Spleen (tissue), 11 donors: ENCODE measurements at regions not wholly inside any gene's neighbourhood (a gene's known extent, or its start where the extent isn't known, plus 50 kb on each side); places are given as distances from the start of the nearest gene placed in this dataset.

ENCODE experiments used
- DNase-seq: peaks from one replicate; pipeline ENCODE4 v3.0.0-alpha.2; 2020
- H3K27ac ChIP-seq, 8 donors: fragments of 200-600 bp; sonication (generic) in 7 of 8; 1 replicate in 4 of 8; 2 replicates in 4 of 8; pipeline versions ENCODE4 v1.5.0 to v1.8.0; 2016 to 2021; ENCODE audit warnings: inconsistent platforms in 4 of 8, mild to moderate bottlenecking in 4 of 8, moderate library complexity in 1 of 8
- H3K27me3 ChIP-seq, 7 donors: fragments of 200-600 bp; sonication (generic) in 6 of 7; replicated peaks in 1 of 7; 1 replicate in 4 of 7; 2 replicates in 3 of 7; pipeline versions ENCODE4 v1.5.0 to v1.8.0; 2016 to 2021; ENCODE audit warnings: inconsistent platforms in 3 of 7, mild to moderate bottlenecking in 1 of 7
- H3K36me3 ChIP-seq, 6 donors: fragments of 200-600 bp; sonication (generic) in 5 of 6; 1 replicate in 4 of 6; 2 replicates in 2 of 6; pipeline versions ENCODE4 v1.5.0 to v1.8.0; 2016 to 2021; ENCODE audit warnings: inconsistent platforms in 2 of 6
- H3K4me1 ChIP-seq, 6 donors: fragments of 200-600 bp; sonication (generic) in 5 of 6; 1 replicate in 3 of 6; 2 replicates in 3 of 6; pipeline versions ENCODE4 v1.5.0 to v1.8.0; 2016 to 2021; ENCODE audit warnings: inconsistent platforms in 3 of 6
- H3K4me3 ChIP-seq, 8 donors: fragments of 200-600 bp; sonication (generic) in 7 of 8; 1 replicate in 4 of 8; 2 replicates in 4 of 8; pipeline versions ENCODE4 v1.5.0 to v1.8.0; 2016 to 2021; ENCODE audit warnings: inconsistent platforms in 4 of 8, mild to moderate bottlenecking in 4 of 8, moderate library complexity in 2 of 8
- H3K9me3 ChIP-seq, 8 donors: fragments of 200-600 bp; sonication (generic) in 7 of 8; 1 replicate in 4 of 8; 2 replicates in 4 of 8; pipeline versions ENCODE4 v1.5.0 to v1.8.0; 2016 to 2021; ENCODE audit warnings: inconsistent platforms in 4 of 8
- CTCF ChIP-seq, 11 experiments: fragments of 200-600 bp in 7 of 11; fragments of 450-650 bp in 4 of 11; sonication (generic) in 4 of 11; IDR thresholded peaks in 8 of 11; conservative IDR thresholded peaks in 3 of 11; 1 replicate in 7 of 11; 2 replicates in 4 of 11; pipeline versions ENCODE4 v1.4.0 to v1.8.0; 2016 to 2021; ENCODE audit warnings: antibody characterized with exemption in 11 of 11, inconsistent platforms in 4 of 11, mild to moderate bottlenecking in 1 of 11
- POLR2A ChIP-seq, 3 donors: fragments of 450-650 bp; IDR thresholded peaks; one replicate each; pipeline ENCODE4 v1.5.1; 2017; ENCODE audit warnings: antibody characterized with exemption in 3 of 3, mild to moderate bottlenecking in 1 of 3
- POLR2AphosphoS5 ChIP-seq, 3 donors: sonication (generic); formaldehyde crosslinking; IDR thresholded peaks; one replicate each; pipeline ENCODE4 v1.5.1; 2017; ENCODE audit warnings: antibody characterized with exemption in 3 of 3
- WGBS, 5 donors: extraction: QIAGEN DNeasy Blood & Tissue Kit in 3 of 5; methylation state at CpG; one replicate each; pipeline versions ENCODE4 v1.1.5 to v1.1.7; 2013 to 2018; 5-methylcytosine and 5-hydroxymethylcytosine counted together
- intact Hi-C: fragments of 100-400 bp; cut with DNase I; formaldehyde crosslinking; loops from one replicate; pipeline ENCODE4 v1.15.0; 2023; ENCODE audit warnings: low total_unique reads
- donor health status: healthy with polysubstance abuse.
- donor health status: DM: no; HTN: no; CAD: no; lungs with moderate emphysema.
- donor health status: DM: no; HTN: no; CAD: no.
- donor health status: Bipolar disorder and iron deficiency.
- donor health status: healthy.
- donor health status: DM: no; HTN: no; CAD: no.
- donor health status: DM: yes; HTN: yes; CAD: no.

DNA sequence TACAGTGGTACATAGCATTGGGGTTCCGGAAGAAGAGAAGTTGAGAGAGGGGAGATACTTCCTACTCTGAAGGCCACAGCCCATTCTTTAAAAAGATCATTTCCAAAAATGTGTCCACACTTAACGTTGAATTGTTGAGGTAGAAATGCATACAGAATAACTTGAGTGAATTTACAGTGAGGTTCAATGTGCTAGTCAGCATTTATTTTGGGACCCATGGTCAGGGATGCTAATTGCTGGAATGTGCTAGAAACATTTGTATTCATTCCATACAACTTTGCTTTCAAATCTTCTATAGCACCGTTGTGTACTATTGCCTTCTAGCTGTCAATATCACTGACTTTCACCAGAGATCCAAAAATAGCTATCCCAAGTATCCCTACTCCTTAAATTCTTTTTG is 325.9 kb downstream of the SATB2 start:
- intact Hi-C loops = no loop called here
- no peak for DNase-seq
- Histone ChIP-seq H3K27ac (no peak overlapping the region), H3K27me3 (no peaks in the 10 kb centered on the region), H3K9me3 (no peaks in the 10 kb centered on the region), H3K36me3 (no peaks in the 10 kb centered on the region), H3K4me3 (no peak overlapping the region), H3K4me1 (no peaks in the 10 kb centered on the region)
- TF ChIP-seq CTCF (IDR thresholded peaks at IDR 0.05 in 8 of 11, conservative IDR thresholded peaks at IDR 0.05 in 3 of 11) (no peak), POLR2A (IDR thresholded peaks at IDR 0.05) (no peak), POLR2AphosphoS5 (IDR thresholded peaks at IDR 0.05) (no peak)
- WGBS, 5 donors = 42 to 52% (median 43%) methylated on average over 3 of the region's 3 CpGs

GRCh38 chr2:199131136-199131655 is 326.5 kb downstream of the SATB2 start:
- TF ChIP-seq POLR2A (IDR thresholded peaks at IDR 0.05) (no peak), CTCF (IDR thresholded peaks at IDR 0.05 in 8 of 11, conservative IDR thresholded peaks at IDR 0.05 in 3 of 11) (no peak)
- H3K36me3 ChIP-seq = no peaks in the 10 kb centered on the region
- no peak overlapping the region for H3K27ac ChIP-seq
- no peaks in the 10 kb centered on the region for H3K4me1 ChIP-seq
- no peak for DNase-seq
- 61 to 75% (median 67%) methylated on average over 5 of the region's 5 CpGs for WGBS, 5 donors
- H3K4me3 ChIP-seq = no peak overlapping the region
- no peaks in the 10 kb centered on the region for H3K9me3 ChIP-seq
- H3K27me3 ChIP-seq = no peaks in the 10 kb centered on the region
- intact Hi-C loops = no loop called here

GRCh38 chr2:199130501-199130900 is 327.2 kb downstream of the SATB2 start:
- H3K27ac ChIP-seq = no peak overlapping the region
- no peaks in the 10 kb centered on the region for H3K9me3 ChIP-seq
- H3K4me3 ChIP-seq = no peak overlapping the region
- no peak for TF ChIP-seq POLR2A (IDR thresholded peaks at IDR 0.05)
- TF ChIP-seq POLR2AphosphoS5 (IDR thresholded peaks at IDR 0.05) = no peak
- TF ChIP-seq CTCF (IDR thresholded peaks at IDR 0.05 in 8 of 11, conservative IDR thresholded peaks at IDR 0.05 in 3 of 11) = no peak
- H3K4me1 ChIP-seq = no peaks in the 10 kb centered on the region
- DNase-seq = no peak
- 39 to 51% (median 49%) methylated on average over 3 of the region's 3 CpGs for WGBS, 5 donors
- intact Hi-C loops = no loop called here
- no peaks in the 10 kb centered on the region for H3K36me3 ChIP-seq
- H3K27me3 ChIP-seq = no peaks in the 10 kb centered on the region

GRCh38 chr2:199128476-199129229 is 329.1 kb downstream of the SATB2 start:
- no peaks in the 10 kb centered on the region for H3K27me3 ChIP-seq
- no peak overlapping the region for H3K27ac ChIP-seq
- intact Hi-C loops = no loop called here
- no peaks in the 10 kb centered on the region for H3K9me3 ChIP-seq
- no peaks in the 10 kb centered on the region for H3K36me3 ChIP-seq
- H3K4me3 ChIP-seq = no peak overlapping the region
- TF ChIP-seq CTCF (IDR thresholded peaks at IDR 0.05 in 8 of 11, conservative IDR thresholded peaks at IDR 0.05 in 3 of 11) = no peak
- H3K4me1 ChIP-seq = no peaks in the 10 kb centered on the region
- 69 to 91% (median 83%) methylated on average over 3 of the region's 3 CpGs for WGBS, 5 donors
- DNase-seq = no peak
